GM04503 (cell line): ENCODE measurements at regions not wholly inside any gene's neighbourhood (a gene's known extent, or its start where the extent isn't known, plus 50 kb on each side); places are given as distances from the start of the nearest gene placed in this dataset.

ENCODE experiments used
- DNase-seq: peaks from one replicate; pipeline ENCODE4 v3.0.0-alpha.2; 2012; ENCODE audit warnings: low read depth

GRCh38 chr1:185645686-185646085 lies 88.5 kb upstream of the HMCN1 start:
- DNase-seq: no peak

GRCh38 chr1:185645162-185645640 lies 89.0 kb upstream of the HMCN1 start:
- peak; percentile 54 for DNase-seq

- no peak for DNase-seq
Observed at GRCh38 chr1:185644531-185644930, 89.7 kb upstream of the HMCN1 start.

- no peak for DNase-seq
Observed at GRCh38 chr1:185636848-185637247, 97.3 kb upstream of the HMCN1 start.

- no peak for DNase-seq
Observed at GRCh38 chr1:185634704-185635103, 99.5 kb upstream of the HMCN1 start.

- DNase-seq: peak; percentile 89
Observed at GRCh38 chr1:185632659-185633423, 101.3 kb upstream of the HMCN1 start.

GRCh38 chr1:185631843-185632242 lies 102.3 kb upstream of the HMCN1 start:
- no peak for DNase-seq

- no peak for DNase-seq
Observed at GRCh38 chr1:185627761-185628501, 106.3 kb upstream of the HMCN1 start.

GRCh38 chr1:185627171-185627570 lies 107.0 kb upstream of the HMCN1 start:
- DNase-seq: no peak

GRCh38 chr1:185626344-185626743 lies 107.8 kb upstream of the HMCN1 start:
- no peak for DNase-seq

GRCh38 chr1:185610954-185611353 lies 123.2 kb upstream of the HMCN1 start:
- no peak for DNase-seq

- no peak for DNase-seq
Observed at GRCh38 chr1:185608177-185608576, 126.0 kb upstream of the HMCN1 start.

- no peak for DNase-seq
Observed at GRCh38 chr1:185603158-185603557, 131.0 kb upstream of the HMCN1 start.

- no peak for DNase-seq
Observed at GRCh38 chr1:185601189-185601588, 133.0 kb upstream of the HMCN1 start.

GRCh38 chr1:185600641-185601040 lies 133.6 kb upstream of the HMCN1 start:
- DNase-seq: no peak

- no peak for DNase-seq
Observed at GRCh38 chr1:185598332-185598731, 135.9 kb upstream of the HMCN1 start.

GRCh38 chr1:185595835-185596667 lies 138.1 kb upstream of the HMCN1 start:
- no peak for DNase-seq

GRCh38 chr1:185594786-185595410 lies 139.3 kb upstream of the HMCN1 start:
- DNase-seq: no peak

GRCh38 chr1:185593271-185593670 lies 140.9 kb upstream of the HMCN1 start:
- DNase-seq: no peak

- no peak for DNase-seq
Observed at GRCh38 chr1:185585770-185586169, 148.4 kb upstream of the HMCN1 start.

GRCh38 chr1:185581961-185582725 lies 152.0 kb upstream of the HMCN1 start:
- DNase-seq: peak; percentile 46
